ENCODE measurements at regions not wholly inside any gene's neighbourhood (a gene's known extent, or its start where the extent isn't known, plus 50 kb on each side); places are given as distances from the start of the nearest gene placed in this dataset.

DNA sequence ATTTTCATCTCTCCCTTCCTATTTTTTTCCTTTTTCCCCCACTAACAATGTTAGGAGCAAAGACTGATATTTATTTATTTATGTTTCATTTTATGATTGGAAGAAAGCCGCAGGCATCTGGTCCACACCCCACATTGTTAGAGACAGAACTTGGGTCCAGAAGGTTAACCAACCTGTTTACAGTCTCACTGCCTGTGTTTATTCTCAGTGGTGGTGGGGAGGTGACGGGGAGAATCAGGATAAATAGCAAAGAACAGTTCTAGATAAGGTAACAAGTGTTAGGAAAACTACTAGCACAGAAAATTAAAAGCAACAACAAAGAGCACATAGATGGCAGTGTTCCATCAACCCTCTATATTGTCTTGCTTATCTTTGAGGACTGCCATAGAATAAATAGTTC lies 301.7 kb upstream of the DIPK2B start:
- TF ChIP-seq POLR2A (IDR thresholded peaks at IDR 0.05), result no peak
- TF ChIP-seq, protein P1, sequence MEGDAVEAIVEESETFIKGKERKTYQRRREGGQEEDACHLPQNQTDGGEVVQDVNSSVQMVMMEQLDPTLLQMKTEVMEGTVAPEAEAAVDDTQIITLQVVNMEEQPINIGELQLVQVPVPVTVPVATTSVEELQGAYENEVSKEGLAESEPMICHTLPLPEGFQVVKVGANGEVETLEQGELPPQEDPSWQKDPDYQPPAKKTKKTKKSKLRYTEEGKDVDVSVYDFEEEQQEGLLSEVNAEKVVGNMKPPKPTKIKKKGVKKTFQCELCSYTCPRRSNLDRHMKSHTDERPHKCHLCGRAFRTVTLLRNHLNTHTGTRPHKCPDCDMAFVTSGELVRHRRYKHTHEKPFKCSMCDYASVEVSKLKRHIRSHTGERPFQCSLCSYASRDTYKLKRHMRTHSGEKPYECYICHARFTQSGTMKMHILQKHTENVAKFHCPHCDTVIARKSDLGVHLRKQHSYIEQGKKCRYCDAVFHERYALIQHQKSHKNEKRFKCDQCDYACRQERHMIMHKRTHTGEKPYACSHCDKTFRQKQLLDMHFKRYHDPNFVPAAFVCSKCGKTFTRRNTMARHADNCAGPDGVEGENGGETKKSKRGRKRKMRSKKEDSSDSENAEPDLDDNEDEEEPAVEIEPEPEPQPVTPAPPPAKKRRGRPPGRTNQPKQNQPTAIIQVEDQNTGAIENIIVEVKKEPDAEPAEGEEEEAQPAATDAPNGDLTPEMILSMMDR (IDR thresholded peaks at IDR 0.05), result no peak
